Panc1 (cell line): ENCODE measurements at regions not wholly inside any gene's neighbourhood (a gene's known extent, or its start where the extent isn't known, plus 50 kb on each side); places are given as distances from the start of the nearest gene placed in this dataset.

ENCODE experiments used
- ATAC-seq: fragments of 200-7000 bp; cut with Tn5 transposase; 2 replicates; pipeline ENCODE4 v1.9.1; 2020; ENCODE audit warnings: mild to moderate bottlenecking, moderate library complexity
- BruUV-seq: library from RNA; stranded (reverse); fragments of 400-500 nt; replicated peaks from 2 replicates; lab custom pipeline; 2021; lab: Mats Ljungman, UMichigan
- CTCF ChIA-PET: fragments of 300-600 bp; sonication (Branson Sonifier 250); formaldehyde crosslinking; loops from one replicate; lab custom pipeline; 2022; ENCODE audit warnings: antibody characterized with exemption; lab: Charles Lee
- POLR2A ChIA-PET: fragments of 300-600 bp; sonication (Branson Sonifier 250); formaldehyde crosslinking; loops from one replicate; lab custom pipeline; 2022; ENCODE audit warnings: antibody characterized with exemption; lab: Charles Lee
- DNase-seq: peaks from one replicate; pipeline ENCODE4 v3.0.0-alpha.2; 2010; ENCODE audit warnings: low read depth, low spot score
- H3K27ac ChIP-seq: 2 replicates; pipeline ENCODE4 v1.5.1; 2011; ENCODE audit warnings: mild to moderate bottlenecking, low read length, inconsistent platforms
- H3K27me3 ChIP-seq: fragments of 200-500 bp; sonication (Bioruptor generic); 2 replicates; pipeline ENCODE4 v1.6.0; 2014; ENCODE audit warnings: low read length, inconsistent platforms; ENCODE audit not compliant: control insufficient read depth, insufficient read depth
- H3K36me3 ChIP-seq: fragments of 200-500 bp; sonication (Bioruptor generic); 2 replicates; pipeline ENCODE4 v1.5.1; 2014; ENCODE audit warnings: inconsistent platforms, mild to moderate bottlenecking, low read length, moderate library complexity; ENCODE audit not compliant: control insufficient read depth, insufficient read depth
- H3K4me1 ChIP-seq: 2 replicates; pipeline ENCODE4 v1.5.1; 2011; ENCODE audit warnings: inconsistent platforms, mild to moderate bottlenecking, low read length, moderate library complexity; ENCODE audit not compliant: control insufficient read depth, insufficient read depth
- H3K4me3 ChIP-seq, 2 experiments: 2 replicates each; pipeline ENCODE4 v1.5.1; 2011 to 2012; ENCODE audit warnings: low read depth in 2 of 2, low read length in 2 of 2, mild to moderate bottlenecking in 2 of 2, inconsistent platforms in 1 of 2, moderate library complexity in 1 of 2
- H3K9me3 ChIP-seq: fragments of 200-500 bp; sonication (Bioruptor generic); 2 replicates; pipeline ENCODE4 v1.5.1; 2014; ENCODE audit warnings: low read depth, mild to moderate bottlenecking, inconsistent platforms, low read length, moderate library complexity; ENCODE audit not compliant: control insufficient read depth, insufficient read depth
- CTCF ChIP-seq: fragments of 450-650 bp; IDR thresholded peaks from 2 replicates; pipeline ENCODE4 v1.5.1; 2017; ENCODE audit warnings: mild to moderate bottlenecking
- POLR2AphosphoS5 ChIP-seq: IDR thresholded peaks from 2 replicates; pipeline ENCODE4 v1.6.1; 2012; ENCODE audit warnings: mild to moderate bottlenecking, low read depth, low read length, moderate library complexity
- SIN3A ChIP-seq: IDR thresholded peaks from 2 replicates; pipeline ENCODE4 v1.6.1; 2012; ENCODE audit warnings: low read depth, mild to moderate bottlenecking, low read length, moderate library complexity, borderline replicate concordance; ENCODE audit not compliant: insufficient read depth
- TCF7L2 ChIP-seq: IDR thresholded peaks from 2 replicates; pipeline ENCODE4 v1.6.1; 2011; ENCODE audit warnings: mild to moderate bottlenecking, low read depth, low read length, inconsistent platforms
- in situ Hi-C: cut with HindIII; loops from 2 replicates; pipeline ENCODE4 v1.10.0; 2016; ENCODE audit warnings: low sequenced_read_pairs, low pct_unique_long_range_greater_than_20kb
- intact Hi-C: fragments of 100-400 bp; cut with micrococcal nuclease; formaldehyde crosslinking; loops from one replicate; pipeline ENCODE4 v1.10.0; 2022; ENCODE audit not compliant: unreplicated experiment
- TF ChIP-seq, protein P1 (sequence below), 2 experiments: IDR thresholded peaks; 2 replicates each; pipeline ENCODE4 v1.6.1; 2011 to 2012; ENCODE audit warnings: low read depth in 2 of 2, control low read depth in 1 of 2, low read length in 1 of 2, mild to moderate bottlenecking in 1 of 2, moderate library complexity in 1 of 2; ENCODE audit not compliant: insufficient read depth in 1 of 2

GRCh38 chr13:72146816-72147215 is 279.8 kb upstream of the DACH1 start:
- no peak overlapping the region for H3K4me3 ChIP-seq
- ATAC-seq, result no peak
- intact Hi-C loops (no loop called here), in situ Hi-C loops (no loop called here)
- BruUV-seq, result no TSS peak
- no peak for DNase-seq
- no peak overlapping the region for H3K27ac ChIP-seq
- ChIA-PET POLR2A (no interaction called here), CTCF (no interaction called here)
- H3K27me3 ChIP-seq, result no peaks in the 10 kb centered on the region
- no peaks in the 10 kb centered on the region for H3K36me3 ChIP-seq
- no peaks in the 10 kb centered on the region for H3K9me3 ChIP-seq
- no peak for TF ChIP-seq SIN3A
- no peak for TF ChIP-seq POLR2AphosphoS5
- TF ChIP-seq, protein P1, sequence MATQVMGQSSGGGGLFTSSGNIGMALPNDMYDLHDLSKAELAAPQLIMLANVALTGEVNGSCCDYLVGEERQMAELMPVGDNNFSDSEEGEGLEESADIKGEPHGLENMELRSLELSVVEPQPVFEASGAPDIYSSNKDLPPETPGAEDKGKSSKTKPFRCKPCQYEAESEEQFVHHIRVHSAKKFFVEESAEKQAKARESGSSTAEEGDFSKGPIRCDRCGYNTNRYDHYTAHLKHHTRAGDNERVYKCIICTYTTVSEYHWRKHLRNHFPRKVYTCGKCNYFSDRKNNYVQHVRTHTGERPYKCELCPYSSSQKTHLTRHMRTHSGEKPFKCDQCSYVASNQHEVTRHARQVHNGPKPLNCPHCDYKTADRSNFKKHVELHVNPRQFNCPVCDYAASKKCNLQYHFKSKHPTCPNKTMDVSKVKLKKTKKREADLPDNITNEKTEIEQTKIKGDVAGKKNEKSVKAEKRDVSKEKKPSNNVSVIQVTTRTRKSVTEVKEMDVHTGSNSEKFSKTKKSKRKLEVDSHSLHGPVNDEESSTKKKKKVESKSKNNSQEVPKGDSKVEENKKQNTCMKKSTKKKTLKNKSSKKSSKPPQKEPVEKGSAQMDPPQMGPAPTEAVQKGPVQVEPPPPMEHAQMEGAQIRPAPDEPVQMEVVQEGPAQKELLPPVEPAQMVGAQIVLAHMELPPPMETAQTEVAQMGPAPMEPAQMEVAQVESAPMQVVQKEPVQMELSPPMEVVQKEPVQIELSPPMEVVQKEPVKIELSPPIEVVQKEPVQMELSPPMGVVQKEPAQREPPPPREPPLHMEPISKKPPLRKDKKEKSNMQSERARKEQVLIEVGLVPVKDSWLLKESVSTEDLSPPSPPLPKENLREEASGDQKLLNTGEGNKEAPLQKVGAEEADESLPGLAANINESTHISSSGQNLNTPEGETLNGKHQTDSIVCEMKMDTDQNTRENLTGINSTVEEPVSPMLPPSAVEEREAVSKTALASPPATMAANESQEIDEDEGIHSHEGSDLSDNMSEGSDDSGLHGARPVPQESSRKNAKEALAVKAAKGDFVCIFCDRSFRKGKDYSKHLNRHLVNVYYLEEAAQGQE (IDR thresholded peaks at IDR 0.05; ENCODE audit: insufficient read depth in 1 of 2, low read depth in 2 of 2, low read length in 1 of 2), result no peak
- no peak for TF ChIP-seq CTCF
- no peak for TF ChIP-seq TCF7L2
- H3K4me1 ChIP-seq, result no peaks in the 10 kb centered on the region

DNA sequence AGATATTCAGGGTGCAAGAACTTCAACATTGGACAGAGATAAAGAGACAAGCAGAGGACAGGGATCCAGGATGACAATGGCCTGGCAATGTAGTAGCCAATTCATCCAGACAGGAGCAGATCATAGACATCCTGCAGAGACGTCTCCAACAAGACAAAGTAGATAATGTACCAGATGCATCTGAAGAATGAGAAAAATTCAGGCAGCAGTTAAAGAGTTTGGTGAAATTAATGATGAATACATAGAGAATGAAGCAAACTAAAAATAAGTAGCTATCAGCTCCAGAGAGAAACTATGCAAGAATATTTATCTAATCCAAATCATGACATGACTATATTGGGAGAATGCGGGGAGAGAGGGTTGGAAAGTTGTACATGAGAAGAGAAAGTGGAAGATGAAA is 278.4 kb upstream of the DACH1 start:
- Histone ChIP-seq H3K27me3 (no peaks in the 10 kb centered on the region), H3K27ac (no peak overlapping the region), H3K9me3 (no peaks in the 10 kb centered on the region), H3K4me3 (no peak overlapping the region), H3K36me3 (no peaks in the 10 kb centered on the region), H3K4me1 (no peaks in the 10 kb centered on the region)
- DNase-seq (no peak), ATAC-seq (no peak)
- intact Hi-C loops, result no loop called here
- no peak for TF ChIP-seq SIN3A
- no peak for TF ChIP-seq TCF7L2
- TF ChIP-seq, protein P1 (IDR thresholded peaks at IDR 0.05; ENCODE audit: insufficient read depth in 1 of 2, low read depth in 2 of 2, low read length in 1 of 2), result no peak
- TF ChIP-seq CTCF, result no peak
- no peak for TF ChIP-seq POLR2AphosphoS5
- in situ Hi-C loops, result no loop called here
- CTCF ChIA-PET, result no interaction called here
- POLR2A ChIA-PET, result no interaction called here
- no TSS peak for BruUV-seq
